NCI-H187 (cell line): ENCODE measurements at regions not wholly inside any gene's neighbourhood (a gene's known extent, or its start where the extent isn't known, plus 50 kb on each side); places are given as distances from the start of the nearest gene placed in this dataset.
"Not testable (repeated sequence)": the region's sequence is repeated elsewhere in the genome, so short reads cannot be mapped to it uniquely, and the experiment has no call there.

Source experiments
- DNase-seq, 2 experiments: peaks; one replicate each; lab custom pipeline; 2025; lab: John Stamatoyannopoulos, UW

- DNase-seq: no peak
These were observed 318.9 kb downstream of the ICE1 start for GRCh38 chr5:5741418-5741817.

GRCh38 chr5:5739490-5739945 is 317.0 kb downstream of the ICE1 start:
- no peak for DNase-seq

GRCh38 chr5:5738797-5739489 is 316.5 kb downstream of the ICE1 start:
- no peak for DNase-seq

DNA sequence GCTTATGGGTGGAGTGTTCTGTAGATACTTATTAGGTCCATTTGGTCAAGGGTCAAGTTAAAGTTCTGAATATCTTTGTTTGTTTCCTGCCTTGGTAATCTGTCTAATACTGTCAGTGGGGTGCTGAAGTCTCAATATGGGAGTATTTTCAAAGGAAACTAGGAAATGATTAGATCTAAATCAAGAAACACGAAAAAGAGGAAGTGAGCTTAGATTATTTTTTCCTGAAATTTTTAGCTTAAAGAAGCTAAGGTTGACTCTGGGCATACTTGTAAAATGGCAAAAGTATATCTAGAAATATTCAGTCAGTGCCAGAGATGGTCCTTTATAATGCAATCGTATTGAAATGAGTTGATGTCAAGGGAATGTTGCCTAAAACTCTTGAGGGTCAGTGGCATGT is 313.5 kb downstream of the ICE1 start:
- no peak for DNase-seq

DNA sequence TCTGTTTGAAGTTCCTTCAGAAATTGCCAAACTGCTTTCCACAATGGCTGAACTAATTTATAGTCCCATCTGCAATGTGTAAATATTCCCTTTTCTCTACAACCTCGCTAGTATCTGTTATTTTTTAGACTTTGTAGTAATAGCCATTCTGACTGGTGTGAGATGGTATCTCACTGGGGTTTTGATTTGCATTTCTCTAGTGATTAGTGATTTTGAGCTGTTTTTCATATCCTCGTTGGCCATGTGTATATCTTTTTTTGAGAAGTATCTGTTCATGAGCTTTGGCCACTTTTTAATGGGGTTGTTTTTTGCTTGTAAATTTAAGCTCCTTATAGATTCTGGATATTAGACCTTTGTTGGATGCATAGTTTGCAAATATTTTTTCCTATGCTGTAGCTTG is 310.6 kb downstream of the ICE1 start:
- DNase-seq: not testable (repeated sequence)

- no peak for DNase-seq
These were observed 303.9 kb downstream of the ICE1 start for GRCh38 chr5:5726401-5726800.

DNA sequence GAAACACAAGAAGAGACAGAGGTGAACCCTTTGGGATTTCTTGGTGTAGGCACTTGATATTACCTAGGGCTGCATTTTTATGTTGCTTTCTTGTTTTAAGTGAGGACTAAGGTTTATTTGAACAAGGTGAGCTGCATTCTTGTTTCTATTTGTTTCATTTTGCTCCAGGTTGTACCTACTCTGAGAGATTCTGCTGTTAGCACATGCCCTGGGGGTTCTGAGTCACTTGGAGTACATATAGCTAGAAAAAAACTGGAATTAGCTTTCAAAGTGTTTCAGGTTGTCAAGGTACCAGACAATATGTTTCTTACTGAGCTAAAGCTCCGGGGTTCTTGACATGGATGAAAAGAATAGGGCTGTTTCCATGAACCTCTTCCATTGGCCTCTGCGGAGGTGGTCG is 299.4 kb downstream of the ICE1 start:
- DNase-seq: no peak

- DNase-seq: peak; percentile 72 to 82
These were observed 296.8 kb downstream of the ICE1 start for GRCh38 chr5:5719292-5719691.

DNA sequence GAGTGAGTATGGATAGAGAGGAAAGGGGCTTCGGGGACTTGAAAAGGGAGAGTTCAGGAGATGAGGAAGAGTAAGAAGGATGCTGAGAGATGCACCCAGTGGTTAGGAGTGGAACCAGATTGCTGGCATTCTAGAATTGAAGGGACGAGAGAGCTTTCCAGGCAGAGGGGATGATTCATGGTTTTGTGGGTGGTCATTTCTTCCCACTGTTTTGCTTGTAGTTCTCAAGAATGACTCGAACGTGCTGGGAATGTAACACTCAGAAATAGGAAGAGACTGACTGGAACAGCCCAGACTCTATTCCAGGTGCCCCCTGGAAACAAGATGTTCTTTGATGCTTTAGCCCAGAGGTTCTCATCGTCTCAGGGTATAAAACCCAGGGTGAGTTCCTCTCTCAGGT is 294.2 kb downstream of the ICE1 start:
- no peak for DNase-seq

- DNase-seq: no peak
These were observed 289.1 kb downstream of the ICE1 start for GRCh38 chr5:5711592-5711991.

DNA sequence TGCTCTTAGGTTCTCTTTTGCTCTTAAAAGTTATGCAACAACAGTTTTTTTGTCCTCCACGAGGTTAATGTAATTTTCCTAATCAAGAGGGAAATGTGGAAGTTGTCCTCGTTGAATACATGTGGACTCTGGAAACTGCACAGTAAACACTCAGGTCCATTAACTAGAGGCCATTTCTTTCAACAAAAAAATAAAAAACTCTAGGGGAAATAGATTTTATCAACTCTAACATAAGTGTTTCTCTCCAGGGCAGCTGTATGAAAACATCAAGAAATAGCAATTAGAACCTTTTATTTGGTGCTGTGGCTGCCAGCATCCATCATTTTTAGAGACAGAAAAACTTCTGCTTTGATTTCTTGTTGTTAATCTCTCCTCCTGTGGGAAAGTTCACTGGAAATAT is 288.6 kb downstream of the ICE1 start:
- DNase-seq: no peak

GRCh38 chr5:5710471-5710870 is 288.0 kb downstream of the ICE1 start:
- no peak for DNase-seq

DNA sequence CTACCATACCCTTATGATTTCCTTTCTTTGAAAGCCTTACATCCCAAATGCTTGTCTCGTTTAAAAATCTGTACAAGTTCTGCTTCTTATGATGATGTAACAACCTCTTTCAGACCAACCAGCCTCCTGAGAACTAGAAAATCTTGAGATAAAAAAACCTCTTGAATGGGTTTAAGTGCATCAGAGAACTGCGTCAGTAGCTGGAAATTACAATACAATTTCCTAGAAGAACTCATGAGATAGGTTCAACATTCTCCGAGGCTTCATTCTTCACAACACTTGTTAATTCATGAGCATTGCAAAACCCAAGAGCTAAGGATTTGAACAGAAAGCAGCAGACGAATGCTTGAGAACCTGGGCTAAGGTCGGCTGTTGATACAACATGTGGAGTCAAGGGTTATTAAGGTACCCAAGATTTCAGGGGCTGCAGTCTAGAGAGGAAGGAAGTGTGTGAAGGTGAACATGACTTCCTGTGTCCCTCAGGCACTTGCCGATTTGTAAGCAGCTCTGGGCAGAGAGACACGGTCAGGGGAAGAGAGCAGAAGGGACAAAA is 286.0 kb downstream of the ICE1 start:
- DNase-seq: no peak

DNA sequence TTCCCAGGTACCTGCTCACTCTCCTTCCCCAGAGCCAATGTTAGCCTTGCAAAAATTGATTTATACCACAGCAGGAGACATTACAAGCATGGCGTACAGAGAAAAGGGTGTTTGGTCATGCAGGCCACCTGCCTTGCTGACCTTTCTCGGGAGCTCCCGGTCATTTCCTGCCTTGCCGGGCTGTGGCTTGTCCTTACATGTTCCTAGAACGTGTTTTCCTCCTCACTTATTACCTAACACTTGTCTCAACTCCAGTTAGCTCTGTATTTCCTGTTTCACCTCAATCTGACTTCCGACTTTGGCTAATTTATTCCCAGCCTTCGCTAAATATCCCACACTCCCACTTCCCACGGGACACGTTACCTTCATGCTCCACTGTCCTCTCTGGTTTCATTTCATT is 282.5 kb downstream of the ICE1 start:
- DNase-seq: no peak

GRCh38 chr5:5704352-5704751 is 281.9 kb downstream of the ICE1 start:
- DNase-seq: no peak

GRCh38 chr5:5702934-5703333 is 280.5 kb downstream of the ICE1 start:
- no peak for DNase-seq

- DNase-seq: no peak
These were observed 278.1 kb downstream of the ICE1 start for GRCh38 chr5:5700549-5700948.

DNA sequence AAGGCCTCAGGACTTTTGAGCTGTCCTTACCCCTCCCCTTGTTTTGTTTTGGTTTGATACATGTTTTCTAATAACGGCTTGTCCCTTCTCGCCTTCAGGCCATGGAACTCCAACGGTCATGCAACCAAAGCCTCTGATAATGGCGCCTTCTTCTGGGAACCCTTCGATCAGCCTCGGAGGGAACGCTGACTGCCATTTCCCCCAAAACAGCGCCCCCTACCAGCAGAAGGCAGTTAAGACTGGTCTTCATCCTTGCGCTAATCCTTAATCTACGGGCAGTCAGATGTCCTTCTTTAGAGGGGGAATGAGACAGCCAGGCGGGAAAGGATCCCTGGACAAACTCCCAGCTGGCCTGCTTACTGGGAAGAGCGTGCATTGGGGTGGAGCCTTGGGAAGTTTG is 276.6 kb downstream of the ICE1 start:
- DNase-seq: no peak

GRCh38 chr5:5695266-5695665 is 272.8 kb downstream of the ICE1 start:
- no peak for DNase-seq

GRCh38 chr5:5688925-5689310 is 266.4 kb downstream of the ICE1 start:
- DNase-seq: no peak

DNA sequence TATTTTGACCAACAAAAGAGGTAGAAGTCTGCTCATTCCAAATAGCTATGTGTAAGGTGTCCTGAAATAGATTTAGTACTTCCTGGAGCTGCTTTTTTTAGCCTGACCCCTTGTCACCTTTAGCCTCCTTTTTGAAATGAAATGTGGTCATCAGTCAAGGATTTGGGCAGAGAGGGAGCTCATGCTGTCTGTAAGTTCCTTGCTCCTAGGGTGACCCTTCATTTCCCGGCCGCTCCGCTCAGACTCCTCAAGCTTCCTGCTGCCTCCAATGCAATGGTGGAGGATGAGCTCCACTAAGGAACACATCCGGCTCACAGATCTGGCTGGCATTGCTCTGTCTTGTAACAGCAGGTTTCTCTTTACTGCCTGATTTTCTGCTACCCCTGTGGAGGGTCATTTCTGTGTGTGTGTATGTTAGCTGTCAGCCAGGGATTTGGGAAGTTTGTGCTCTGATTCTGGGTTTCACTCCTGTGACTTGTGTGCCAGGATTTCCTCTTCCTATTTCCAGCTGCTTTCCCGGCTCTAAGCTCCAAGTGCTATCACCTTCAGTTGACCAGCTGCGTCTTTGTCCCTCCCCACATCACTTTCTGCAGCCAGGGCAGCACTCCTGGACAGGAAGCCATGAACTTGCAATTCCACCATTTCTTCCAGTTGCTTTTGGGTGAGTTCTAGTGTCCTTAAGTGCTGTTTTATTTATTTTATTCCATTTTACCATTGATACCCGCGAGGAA is 265.9 kb downstream of the ICE1 start:
- DNase-seq: no peak

DNA sequence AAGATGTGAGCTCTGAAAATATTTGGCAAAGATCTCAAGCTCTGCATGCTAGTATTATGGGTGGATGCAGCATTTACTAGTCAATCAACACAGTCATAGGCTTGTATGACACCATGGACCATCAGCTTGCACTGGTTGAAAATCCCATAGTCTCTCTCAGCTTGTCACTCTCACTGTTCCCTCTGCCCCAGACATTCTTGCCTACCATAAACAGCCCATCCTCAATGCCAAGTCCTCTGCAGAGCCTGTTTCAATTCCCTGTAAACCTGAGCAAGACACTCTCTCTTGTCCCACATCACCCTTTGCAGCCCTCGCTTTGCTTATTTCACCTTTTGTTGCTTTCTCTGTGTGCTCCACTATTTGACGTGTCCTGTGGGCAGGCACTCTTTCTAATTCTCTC is 264.6 kb downstream of the ICE1 start:
- DNase-seq: no peak

DNA sequence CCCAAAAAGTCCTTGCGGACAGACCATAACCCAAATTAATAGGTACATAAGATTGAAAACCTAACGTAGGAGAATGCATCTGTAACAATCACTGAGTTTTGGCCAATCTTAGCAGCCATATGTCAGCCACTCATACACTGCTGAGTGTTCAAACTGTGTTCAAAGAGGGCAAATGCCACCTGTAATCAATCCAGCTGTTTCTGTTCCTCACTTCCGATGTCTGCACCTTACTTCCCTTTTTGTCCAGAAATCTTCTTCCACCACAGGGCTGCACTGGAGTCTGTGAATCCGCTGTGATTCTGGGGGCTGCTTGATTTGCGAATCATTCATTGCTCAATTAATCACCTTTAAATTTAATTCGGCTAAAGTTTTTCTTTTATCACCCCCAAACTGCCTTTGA is 263.9 kb downstream of the ICE1 start:
- no peak for DNase-seq

DNA sequence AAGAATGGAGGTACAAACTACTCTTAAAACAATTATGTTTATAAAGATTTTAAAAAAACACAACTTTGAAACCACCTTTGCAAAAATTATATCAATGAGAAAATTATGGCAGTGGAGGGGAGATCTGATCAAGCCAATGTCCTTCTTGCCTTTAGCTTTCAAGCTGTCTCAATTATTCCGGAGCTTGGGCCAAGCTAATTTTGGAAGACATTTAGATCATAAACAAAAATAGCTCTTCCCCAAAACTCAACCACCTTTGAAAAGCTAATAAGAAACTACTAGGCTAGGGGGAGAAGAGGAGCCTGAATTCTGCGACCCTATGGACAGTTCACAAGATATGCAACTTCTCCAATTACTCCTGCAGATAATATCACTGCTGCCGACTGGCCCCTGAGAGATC is 263.3 kb downstream of the ICE1 start:
- no peak for DNase-seq
